ENCODE measurements at regions not wholly inside any gene's neighbourhood (a gene's known extent, or its start where the extent isn't known, plus 50 kb on each side); places are given as distances from the start of the nearest gene placed in this dataset.

GRCh38 chr13:79684371-79684770 is 203.4 kb downstream of the NDFIP2 start:
- peaks cover 0 to 3% of the 10 kb centered on the region in 2 donors for H3K9me3 ChIP-seq (ENCODE audit: control insufficient read depth in 1 of 2, low read length in 2 of 2)
- H3K4me3 ChIP-seq (ENCODE audit: low read depth in 1 of 2, low read length in 2 of 2): no peak overlapping the region
- no peak overlapping the region for H3K27ac ChIP-seq (ENCODE audit: low read length)
- no peaks in the 10 kb centered on the region for H3K4me1 ChIP-seq (ENCODE audit: control insufficient read depth in 1 of 2, insufficient read depth in 2 of 2, low read length in 2 of 2)
- H3K36me3 ChIP-seq (ENCODE audit: control insufficient read depth in 1 of 2, insufficient read depth in 2 of 2, low read length in 2 of 2): no peaks in the 10 kb centered on the region
- H3K27me3 ChIP-seq (ENCODE audit: low read depth, low read length): no peaks in the 10 kb centered on the region

DNA sequence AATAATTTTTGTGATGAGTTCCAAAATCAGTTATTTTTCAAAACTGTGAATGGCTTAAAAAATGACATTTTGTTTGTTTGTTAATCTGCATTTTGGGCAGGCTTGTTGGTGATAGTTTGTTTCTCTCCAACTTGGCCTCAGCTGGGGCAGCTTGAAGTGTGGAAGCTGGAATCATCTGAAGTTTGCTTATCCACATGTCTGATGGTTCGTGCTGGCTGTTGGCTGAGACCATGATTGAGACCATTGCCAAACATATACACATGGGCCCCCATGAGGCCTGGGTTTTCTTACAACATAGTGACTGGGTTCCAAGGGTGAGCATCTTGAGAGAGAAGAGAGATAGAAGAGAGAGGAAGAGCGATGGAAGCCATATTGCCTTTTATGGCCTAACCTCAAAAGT is 201.2 kb downstream of the NDFIP2 start:
- Histone ChIP-seq H3K27ac (ENCODE audit: low read length) (no peak overlapping the region), H3K36me3 (ENCODE audit: control insufficient read depth in 1 of 2, insufficient read depth in 2 of 2, low read length in 2 of 2) (no peaks in the 10 kb centered on the region), H3K9me3 (ENCODE audit: control insufficient read depth in 1 of 2, low read length in 2 of 2) (peaks cover 0 to 3% of the 10 kb centered on the region in 2 donors), H3K4me1 (ENCODE audit: control insufficient read depth in 1 of 2, insufficient read depth in 2 of 2, low read length in 2 of 2) (no peaks in the 10 kb centered on the region), H3K27me3 (ENCODE audit: low read depth, low read length) (no peaks in the 10 kb centered on the region), H3K4me3 (ENCODE audit: low read depth in 1 of 2, low read length in 2 of 2) (no peak overlapping the region)

- no peak overlapping the region for H3K27ac ChIP-seq (ENCODE audit: low read length)
- H3K9me3 ChIP-seq (ENCODE audit: control insufficient read depth in 1 of 2, low read length in 2 of 2): peaks cover 0 to 3% of the 10 kb centered on the region in 2 donors
- no peaks in the 10 kb centered on the region for H3K4me1 ChIP-seq (ENCODE audit: control insufficient read depth in 1 of 2, insufficient read depth in 2 of 2, low read length in 2 of 2)
- no peaks in the 10 kb centered on the region for H3K27me3 ChIP-seq (ENCODE audit: low read depth, low read length)
- H3K4me3 ChIP-seq (ENCODE audit: low read depth in 1 of 2, low read length in 2 of 2): no peak overlapping the region
- no peaks in the 10 kb centered on the region for H3K36me3 ChIP-seq (ENCODE audit: control insufficient read depth in 1 of 2, insufficient read depth in 2 of 2, low read length in 2 of 2)
Measured at GRCh38 chr13:79681069-79681468, 200.1 kb downstream of the NDFIP2 start.

- H3K4me3 ChIP-seq (ENCODE audit: low read depth in 1 of 2, low read length in 2 of 2): no peak overlapping the region
- peaks cover 0 to 3% of the 10 kb centered on the region in 2 donors for H3K9me3 ChIP-seq (ENCODE audit: control insufficient read depth in 1 of 2, low read length in 2 of 2)
- no peaks in the 10 kb centered on the region for H3K27me3 ChIP-seq (ENCODE audit: low read depth, low read length)
- no peaks in the 10 kb centered on the region for H3K36me3 ChIP-seq (ENCODE audit: control insufficient read depth in 1 of 2, insufficient read depth in 2 of 2, low read length in 2 of 2)
- no peaks in the 10 kb centered on the region for H3K4me1 ChIP-seq (ENCODE audit: control insufficient read depth in 1 of 2, insufficient read depth in 2 of 2, low read length in 2 of 2)
- no peak overlapping the region for H3K27ac ChIP-seq (ENCODE audit: low read length)
Measured at GRCh38 chr13:79680485-79680884, 199.5 kb downstream of the NDFIP2 start.

DNA sequence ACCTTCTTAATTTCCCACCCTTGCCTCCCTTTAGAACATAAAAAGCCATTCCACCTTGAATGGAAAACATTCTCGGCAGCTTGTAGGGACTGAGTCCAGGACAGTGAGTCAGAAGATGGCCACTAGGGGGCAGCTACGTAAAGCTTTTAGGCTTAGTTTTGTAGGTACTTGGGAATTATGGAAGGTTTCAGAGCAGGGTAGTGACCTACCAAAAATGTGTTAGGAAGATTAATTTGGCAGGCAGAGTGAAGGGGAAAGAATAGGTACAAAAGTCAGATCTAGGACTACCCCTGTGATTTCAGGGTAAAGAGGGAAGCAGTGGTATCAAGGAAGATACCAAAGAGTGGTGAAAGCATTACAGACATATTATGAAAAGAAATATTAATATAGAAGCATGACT is 198.4 kb downstream of the NDFIP2 start:
- Histone ChIP-seq H3K27ac (ENCODE audit: low read length) (no peak overlapping the region), H3K9me3 (ENCODE audit: control insufficient read depth in 1 of 2, low read length in 2 of 2) (peaks cover 0 to 3% of the 10 kb centered on the region in 2 donors), H3K4me3 (ENCODE audit: low read depth in 1 of 2, low read length in 2 of 2) (no peak overlapping the region), H3K4me1 (ENCODE audit: control insufficient read depth in 1 of 2, insufficient read depth in 2 of 2, low read length in 2 of 2) (no peaks in the 10 kb centered on the region), H3K36me3 (ENCODE audit: control insufficient read depth in 1 of 2, insufficient read depth in 2 of 2, low read length in 2 of 2) (no peaks in the 10 kb centered on the region), H3K27me3 (ENCODE audit: low read depth, low read length) (no peaks in the 10 kb centered on the region)

- H3K4me3 ChIP-seq (ENCODE audit: low read depth in 1 of 2, low read length in 2 of 2): no peak overlapping the region
- H3K27me3 ChIP-seq (ENCODE audit: low read depth, low read length): no peaks in the 10 kb centered on the region
- H3K27ac ChIP-seq (ENCODE audit: low read length): no peak overlapping the region
- no peaks in the 10 kb centered on the region for H3K36me3 ChIP-seq (ENCODE audit: control insufficient read depth in 1 of 2, insufficient read depth in 2 of 2, low read length in 2 of 2)
- peaks cover 0 to 3% of the 10 kb centered on the region in 2 donors for H3K9me3 ChIP-seq (ENCODE audit: control insufficient read depth in 1 of 2, low read length in 2 of 2)
- no peaks in the 10 kb centered on the region for H3K4me1 ChIP-seq (ENCODE audit: control insufficient read depth in 1 of 2, insufficient read depth in 2 of 2, low read length in 2 of 2)
Measured at GRCh38 chr13:79678100-79678499, 197.1 kb downstream of the NDFIP2 start.

DNA sequence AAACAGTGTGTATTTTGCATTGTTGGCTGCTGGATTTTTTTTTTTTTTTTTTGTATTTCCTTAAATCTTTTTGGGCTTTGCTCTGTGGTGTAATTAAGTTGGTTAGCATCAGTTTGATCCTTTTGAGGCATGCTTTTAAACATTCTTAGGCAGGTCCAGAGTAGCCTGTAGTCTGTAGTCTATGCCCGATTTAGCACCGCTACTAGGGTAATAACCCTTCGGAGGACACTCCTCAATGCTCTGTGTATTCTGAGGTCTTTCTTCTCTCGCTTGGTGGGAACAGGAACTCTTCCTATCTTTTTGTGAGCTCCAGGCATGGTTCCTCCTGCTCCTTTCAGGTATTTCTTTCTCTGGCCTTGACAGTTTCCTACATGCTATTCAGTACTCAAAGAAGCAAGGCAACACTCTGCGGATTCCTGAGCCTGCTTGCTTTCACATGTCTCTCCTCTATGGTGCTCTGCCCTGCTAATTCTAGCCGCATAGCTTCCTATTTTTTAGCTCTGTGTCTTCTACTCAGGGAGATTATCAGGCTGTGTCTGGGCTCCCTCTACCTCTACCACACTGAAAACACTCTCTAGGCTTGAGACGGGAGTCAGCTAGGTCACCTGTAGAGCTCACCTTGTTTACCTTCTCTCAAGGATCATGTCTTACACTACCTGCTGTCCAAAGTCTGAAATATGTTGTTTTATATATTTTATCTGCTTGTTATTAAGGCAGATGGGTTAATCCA is 195.1 kb downstream of the NDFIP2 start:
- no peak overlapping the region for H3K27ac ChIP-seq (ENCODE audit: low read length)
- no peaks in the 10 kb centered on the region for H3K27me3 ChIP-seq (ENCODE audit: low read depth, low read length)
- H3K36me3 ChIP-seq (ENCODE audit: control insufficient read depth in 1 of 2, insufficient read depth in 2 of 2, low read length in 2 of 2): no peaks in the 10 kb centered on the region
- H3K4me1 ChIP-seq (ENCODE audit: control insufficient read depth in 1 of 2, insufficient read depth in 2 of 2, low read length in 2 of 2): no peaks in the 10 kb centered on the region
- H3K4me3 ChIP-seq (ENCODE audit: low read depth in 1 of 2, low read length in 2 of 2): no peak overlapping the region
- no peaks in the 10 kb centered on the region for H3K9me3 ChIP-seq (ENCODE audit: control insufficient read depth in 1 of 2, low read length in 2 of 2)

DNA sequence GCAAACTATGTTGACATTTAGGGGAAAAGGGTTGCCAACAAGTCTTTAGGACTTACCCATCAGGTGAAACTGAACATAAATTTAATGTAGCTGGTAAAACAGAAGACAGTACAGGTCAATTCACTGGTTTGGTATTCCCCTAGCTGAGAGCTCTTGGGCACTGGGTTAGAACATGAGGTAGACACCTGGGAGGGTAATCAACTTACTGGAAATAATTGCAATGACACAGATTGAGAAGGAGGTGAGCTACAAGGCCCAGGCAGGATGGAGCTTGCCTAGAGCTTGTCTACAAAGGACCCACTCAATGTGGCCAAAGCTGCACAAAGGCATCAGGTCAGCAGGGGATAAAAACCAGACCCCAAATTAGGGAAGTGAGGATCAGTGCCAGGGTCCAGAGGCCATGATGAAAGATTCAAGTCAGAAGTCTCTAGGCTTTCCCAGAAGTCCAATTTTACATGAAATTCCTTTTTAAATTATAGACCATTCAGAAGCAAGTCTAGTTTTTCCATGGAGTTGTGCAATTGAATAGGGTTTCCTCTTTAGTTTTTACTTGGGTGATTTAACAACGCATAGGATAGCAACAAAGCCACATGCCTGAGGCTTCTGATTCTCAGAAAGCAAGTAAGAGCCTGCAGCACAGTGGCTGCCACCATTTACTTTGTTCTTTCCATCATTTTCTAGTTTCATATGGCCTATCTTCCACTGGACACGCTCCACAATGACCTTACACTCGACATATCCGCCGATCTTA is 194.0 kb downstream of the NDFIP2 start:
- no peaks in the 10 kb centered on the region for H3K27me3 ChIP-seq (ENCODE audit: low read depth, low read length)
- no peaks in the 10 kb centered on the region for H3K9me3 ChIP-seq (ENCODE audit: control insufficient read depth in 1 of 2, low read length in 2 of 2)
- H3K36me3 ChIP-seq (ENCODE audit: control insufficient read depth in 1 of 2, insufficient read depth in 2 of 2, low read length in 2 of 2): no peaks in the 10 kb centered on the region
- no peaks in the 10 kb centered on the region for H3K4me1 ChIP-seq (ENCODE audit: control insufficient read depth in 1 of 2, insufficient read depth in 2 of 2, low read length in 2 of 2)
- no peak overlapping the region for H3K27ac ChIP-seq (ENCODE audit: low read length)
- no peak overlapping the region for H3K4me3 ChIP-seq (ENCODE audit: low read depth in 1 of 2, low read length in 2 of 2)

DNA sequence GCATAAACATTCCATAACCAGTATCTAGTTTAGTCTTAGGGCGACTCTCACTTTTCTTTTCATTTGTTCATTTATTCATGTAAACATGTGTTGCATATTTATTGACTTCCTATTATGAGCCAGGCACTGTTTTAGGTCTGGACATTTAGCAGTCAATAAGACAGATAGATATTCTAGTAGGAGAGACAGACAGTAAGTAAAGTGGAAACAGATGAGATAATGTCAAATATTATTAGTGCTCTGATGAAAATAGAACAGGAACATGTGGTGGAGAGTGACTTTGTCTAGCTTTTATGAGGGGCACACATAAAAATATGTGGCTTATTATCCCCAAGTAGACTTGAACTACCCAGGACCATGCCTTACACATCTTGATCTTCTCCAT is 193.0 kb downstream of the NDFIP2 start:
- Histone ChIP-seq H3K4me1 (ENCODE audit: control insufficient read depth in 1 of 2, insufficient read depth in 2 of 2, low read length in 2 of 2) (no peaks in the 10 kb centered on the region), H3K36me3 (ENCODE audit: control insufficient read depth in 1 of 2, insufficient read depth in 2 of 2, low read length in 2 of 2) (no peaks in the 10 kb centered on the region), H3K4me3 (ENCODE audit: low read depth in 1 of 2, low read length in 2 of 2) (no peak overlapping the region), H3K27ac (ENCODE audit: low read length) (no peak overlapping the region), H3K9me3 (ENCODE audit: control insufficient read depth in 1 of 2, low read length in 2 of 2) (no peaks in the 10 kb centered on the region), H3K27me3 (ENCODE audit: low read depth, low read length) (no peaks in the 10 kb centered on the region)

DNA sequence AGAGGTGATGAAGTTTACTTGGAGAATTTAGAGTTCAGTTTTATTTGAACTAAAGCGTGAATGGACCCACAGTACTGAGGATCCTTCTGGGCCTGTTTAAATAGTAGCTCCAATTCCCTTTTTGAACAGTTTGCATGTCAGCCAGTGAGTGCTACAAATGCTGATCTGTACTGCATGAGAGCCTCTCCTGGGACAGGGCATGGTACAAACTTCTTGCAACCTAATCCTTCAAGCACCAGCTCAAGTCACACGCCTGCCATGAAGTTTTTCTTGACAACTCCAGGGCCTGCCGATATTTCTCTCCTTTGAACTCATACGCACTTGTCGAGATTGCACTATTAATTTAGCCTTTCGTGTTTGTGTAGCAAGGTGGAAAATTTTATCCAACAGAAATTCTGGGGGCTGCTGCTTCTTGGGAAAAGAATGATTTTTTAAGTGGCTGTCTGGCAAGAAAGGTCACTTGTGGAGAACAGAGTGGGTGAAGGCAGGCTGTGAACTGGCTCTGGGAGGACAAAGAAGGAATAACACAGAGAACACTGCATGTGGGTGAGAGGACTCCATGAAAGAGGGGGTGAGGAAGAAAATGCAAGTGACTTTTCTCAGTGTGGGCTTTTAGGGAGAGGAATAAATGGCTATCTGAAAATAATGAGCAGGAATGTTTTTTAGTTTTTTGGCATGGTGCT is 192.5 kb downstream of the NDFIP2 start:
- Histone ChIP-seq H3K36me3 (ENCODE audit: control insufficient read depth in 1 of 2, insufficient read depth in 2 of 2, low read length in 2 of 2) (no peaks in the 10 kb centered on the region), H3K27ac (ENCODE audit: low read length) (no peak overlapping the region), H3K9me3 (ENCODE audit: control insufficient read depth in 1 of 2, low read length in 2 of 2) (no peaks in the 10 kb centered on the region), H3K4me3 (ENCODE audit: low read depth in 1 of 2, low read length in 2 of 2) (no peak overlapping the region), H3K4me1 (ENCODE audit: control insufficient read depth in 1 of 2, insufficient read depth in 2 of 2, low read length in 2 of 2) (no peaks in the 10 kb centered on the region), H3K27me3 (ENCODE audit: low read depth, low read length) (no peaks in the 10 kb centered on the region)

GRCh38 chr13:79671420-79671819 is 190.5 kb downstream of the NDFIP2 start:
- Histone ChIP-seq H3K4me1 (ENCODE audit: control insufficient read depth in 1 of 2, insufficient read depth in 2 of 2, low read length in 2 of 2) (no peaks in the 10 kb centered on the region), H3K36me3 (ENCODE audit: control insufficient read depth in 1 of 2, insufficient read depth in 2 of 2, low read length in 2 of 2) (no peaks in the 10 kb centered on the region), H3K27me3 (ENCODE audit: low read depth, low read length) (no peaks in the 10 kb centered on the region), H3K4me3 (ENCODE audit: low read depth in 1 of 2, low read length in 2 of 2) (no peak overlapping the region), H3K9me3 (ENCODE audit: control insufficient read depth in 1 of 2, low read length in 2 of 2) (no peaks in the 10 kb centered on the region), H3K27ac (ENCODE audit: low read length) (no peak overlapping the region)
